Activated CD4-positive, alpha-beta memory T cell treated with anti-CD3 and anti-CD28 coated beads for 36 hours (primary cell): ENCODE measurements at regions not wholly inside any gene's neighbourhood (a gene's known extent, or its start where the extent isn't known, plus 50 kb on each side); places are given as distances from the start of the nearest gene placed in this dataset.
"Not testable (repeated sequence)": the region's sequence is repeated elsewhere in the genome, so short reads cannot be mapped to it uniquely, and the experiment has no call there.

Source experiments
- CTCF ChIA-PET: fragments of 350-600 bp; sonication (Branson Sonifier 250); formaldehyde crosslinking; loops from one replicate; lab custom pipeline; 2021; ENCODE audit warnings: antibody characterized with exemption, inconsistent platforms; lab: Charles Lee
- POLR2A ChIA-PET: fragments of 350-600 bp; sonication (Branson Sonifier 250); formaldehyde crosslinking; loops from one replicate; lab custom pipeline; 2021; ENCODE audit warnings: antibody characterized with exemption; lab: Charles Lee
- DNase-seq: peaks from one replicate; pipeline ENCODE4 v3.0.0-alpha.2; 2020
- H3K27ac Mint-ChIP-seq: one replicate; pipeline ENCODE4 v1.8.0; 2021; ENCODE audit warnings: mixed read lengths
- H3K27me3 Mint-ChIP-seq: one replicate; pipeline ENCODE4 v1.8.0; 2021; ENCODE audit warnings: mixed read lengths
- H3K36me3 Mint-ChIP-seq: one replicate; pipeline ENCODE4 v1.8.0; 2021; ENCODE audit warnings: mixed read lengths
- H3K4me1 Mint-ChIP-seq: one replicate; pipeline ENCODE4 v1.8.0; 2021; ENCODE audit warnings: low read depth, mixed read lengths
- H3K4me3 Mint-ChIP-seq: one replicate; pipeline ENCODE4 v1.8.0; 2021; ENCODE audit warnings: mild to moderate bottlenecking, mixed read lengths
- H3K9me3 Mint-ChIP-seq: one replicate; pipeline ENCODE4 v1.8.0; 2021; ENCODE audit warnings: mixed read lengths
- intact Hi-C: fragments of 100-400 bp; cut with micrococcal nuclease; formaldehyde crosslinking; loops from one replicate; pipeline ENCODE4 v1.15.1; 2023

GRCh38 chr4:97140545-97140944, 1002.7 kb downstream of the STPG2 start:
- intact Hi-C loops, result no loop called here

GRCh38 chr4:97141332-97141731, 1001.9 kb downstream of the STPG2 start:
- DNase-seq, intact Hi-C loops, CTCF ChIA-PET, H3K36me3 Mint-ChIP-seq, H3K27ac Mint-ChIP-seq, H3K4me3 Mint-ChIP-seq, H3K4me1 Mint-ChIP-seq, H3K27me3 Mint-ChIP-seq, POLR2A ChIA-PET: not testable (repeated sequence)
- peaks cover 12% of the 10 kb centered on the region for H3K9me3 Mint-ChIP-seq

More at GRCh38 chr4:97140545-97140944, 1002.7 kb downstream of the STPG2 start:
- CTCF ChIA-PET, result no interaction called here
- Mint-ChIP-seq H3K9me3 (peaks cover 12% of the 10 kb centered on the region), H3K4me3 (no peak overlapping the region), H3K4me1 (no peaks in the 10 kb centered on the region), H3K27me3 (no peaks in the 10 kb centered on the region), H3K36me3 (no peaks in the 10 kb centered on the region), H3K27ac (no peak overlapping the region)
- no peak for DNase-seq
- POLR2A ChIA-PET, result no interaction called here

- H3K27me3 Mint-ChIP-seq, result no peaks in the 10 kb centered on the region
- no peaks in the 10 kb centered on the region for H3K36me3 Mint-ChIP-seq
- ChIA-PET CTCF (no interaction called here), POLR2A (no interaction called here)
- intact Hi-C loops, result no loop called here
- H3K27ac Mint-ChIP-seq, result no peak overlapping the region
- H3K9me3 Mint-ChIP-seq, result peaks cover 12% of the 10 kb centered on the region
- no peak for DNase-seq
- no peak overlapping the region for H3K4me3 Mint-ChIP-seq
- H3K4me1 Mint-ChIP-seq, result no peaks in the 10 kb centered on the region
These were observed 1000.9 kb downstream of the STPG2 start for GRCh38 chr4:97142410-97142809.

- no peak for DNase-seq
- H3K4me1 Mint-ChIP-seq, result no peaks in the 10 kb centered on the region
- ChIA-PET POLR2A (no interaction called here), CTCF (no interaction called here)
- H3K9me3 Mint-ChIP-seq, result peaks cover 12% of the 10 kb centered on the region
- no peak overlapping the region for H3K27ac Mint-ChIP-seq
- H3K4me3 Mint-ChIP-seq, result no peak overlapping the region
- intact Hi-C loops, result no loop called here
- H3K27me3 Mint-ChIP-seq, result no peaks in the 10 kb centered on the region
- no peaks in the 10 kb centered on the region for H3K36me3 Mint-ChIP-seq
These were observed 1000.4 kb downstream of the STPG2 start for GRCh38 chr4:97142893-97143292.

DNA sequence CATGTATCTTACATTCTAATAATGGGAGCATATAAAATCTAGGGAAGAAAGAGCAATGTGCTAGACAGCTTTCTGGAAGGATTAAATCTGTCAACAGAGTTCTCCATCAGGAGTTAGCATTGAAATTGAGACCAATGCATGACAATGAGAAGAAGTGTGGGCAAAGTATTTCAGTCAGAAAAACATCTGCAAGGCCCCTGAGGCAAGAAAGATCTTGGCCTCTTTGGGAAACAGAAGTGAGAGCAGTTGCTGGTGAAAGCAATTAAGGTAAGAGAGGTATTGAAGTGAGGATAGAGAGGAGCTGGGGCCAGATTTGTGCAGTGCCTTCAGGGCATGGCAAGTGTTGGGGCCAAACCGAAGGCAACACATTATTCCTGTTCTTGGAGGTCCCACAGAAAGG, 999.1 kb downstream of the STPG2 start:
- no peaks in the 10 kb centered on the region for H3K27me3 Mint-ChIP-seq
- H3K9me3 Mint-ChIP-seq, result peaks cover 4% of the 10 kb centered on the region
- no peaks in the 10 kb centered on the region for H3K36me3 Mint-ChIP-seq
- H3K4me1 Mint-ChIP-seq, result no peaks in the 10 kb centered on the region
- no peak overlapping the region for H3K27ac Mint-ChIP-seq
- intact Hi-C loops, result no loop called here
- CTCF ChIA-PET, result no interaction called here
- POLR2A ChIA-PET, result no interaction called here
- DNase-seq, result no peak
- H3K4me3 Mint-ChIP-seq, result no peak overlapping the region

DNA sequence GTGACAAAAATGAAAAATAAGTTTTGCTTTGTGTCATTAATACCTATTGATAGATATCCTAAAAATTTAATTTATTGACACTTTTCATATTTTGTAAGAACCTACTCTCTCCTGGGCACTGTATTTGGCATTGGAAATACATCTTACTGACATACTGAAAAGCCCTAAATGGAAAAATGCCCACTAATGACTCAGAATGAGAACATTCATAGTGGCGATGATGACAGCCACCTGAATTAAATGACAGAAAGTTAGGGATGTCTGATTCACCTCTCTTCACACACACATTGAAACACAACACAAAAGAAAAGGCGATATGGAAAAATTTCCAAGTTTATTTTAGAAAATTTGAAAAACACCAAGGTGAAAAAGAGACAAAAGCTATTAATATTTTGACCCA, 992.3 kb downstream of the STPG2 start:
- ChIA-PET CTCF (no interaction called here), POLR2A (no interaction called here)
- Mint-ChIP-seq H3K27me3 (no peaks in the 10 kb centered on the region), H3K4me3 (no peak overlapping the region), H3K9me3 (no peaks in the 10 kb centered on the region), H3K36me3 (no peaks in the 10 kb centered on the region), H3K27ac (no peak overlapping the region), H3K4me1 (no peaks in the 10 kb centered on the region)
- DNase-seq, result no peak
- intact Hi-C loops, result loop anchor here (10.0 kb wide), 1 partner anchor 1986 kb away; no protein-coding TSS in a partner anchor

DNA sequence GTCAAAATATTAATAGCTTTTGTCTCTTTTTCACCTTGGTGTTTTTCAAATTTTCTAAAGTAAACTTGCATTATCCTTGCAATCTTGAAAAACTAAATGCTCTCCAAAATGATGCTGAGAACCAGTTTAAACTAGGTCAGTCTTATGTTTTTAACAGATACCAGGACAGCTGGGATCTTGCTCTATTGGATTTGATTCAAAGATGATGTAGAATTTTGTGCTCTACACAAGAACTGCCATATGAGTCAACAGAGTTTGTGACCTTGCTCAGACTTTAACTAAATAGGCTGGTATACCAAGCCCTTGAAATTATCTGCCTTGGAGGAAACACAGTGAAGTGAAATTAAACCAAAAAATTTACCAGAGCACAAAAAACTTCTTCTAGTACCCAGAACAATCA, 991.1 kb downstream of the STPG2 start:
- POLR2A ChIA-PET, result no interaction called here
- H3K9me3 Mint-ChIP-seq, result no peaks in the 10 kb centered on the region
- intact Hi-C loops, result loop anchor here (10.0 kb wide), 1 partner anchor 1987 kb away; no protein-coding TSS in a partner anchor

DNA sequence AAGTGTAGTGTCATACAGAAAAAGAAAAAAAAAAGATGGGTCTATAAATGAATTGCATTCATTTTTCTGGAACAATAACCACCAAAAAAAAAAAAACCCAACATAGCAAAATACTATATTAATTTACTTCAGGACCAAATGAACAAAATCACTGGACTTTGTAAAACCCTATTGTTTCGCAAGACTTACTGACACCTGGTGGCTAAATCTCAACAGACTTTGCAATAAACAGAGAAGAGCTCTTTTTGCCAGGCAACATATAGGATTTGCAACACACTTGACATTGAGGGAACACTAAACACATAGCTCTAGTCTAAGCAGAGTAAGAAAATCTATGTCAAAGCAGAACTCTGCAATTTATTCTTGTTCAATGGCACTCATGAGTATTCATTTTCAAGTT, 990.2 kb downstream of the STPG2 start:
- intact Hi-C loops, result loop anchor here (10.0 kb wide), 1 partner anchor 1988 kb away; no protein-coding TSS in a partner anchor
- Mint-ChIP-seq H3K9me3 (no peaks in the 10 kb centered on the region), H3K27ac (no peak overlapping the region), H3K4me3 (no peak overlapping the region), H3K27me3 (no peaks in the 10 kb centered on the region), H3K36me3 (no peaks in the 10 kb centered on the region), H3K4me1 (no peaks in the 10 kb centered on the region)
- DNase-seq, result no peak
- CTCF ChIA-PET, result no interaction called here
- POLR2A ChIA-PET, result no interaction called here

More for the DNA sequence above, 991.1 kb downstream of the STPG2 start:
- H3K27me3 Mint-ChIP-seq, result no peaks in the 10 kb centered on the region
- no peaks in the 10 kb centered on the region for H3K4me1 Mint-ChIP-seq
- CTCF ChIA-PET, result no interaction called here
- H3K36me3 Mint-ChIP-seq, result no peaks in the 10 kb centered on the region
- no peak overlapping the region for H3K27ac Mint-ChIP-seq
- no peak overlapping the region for H3K4me3 Mint-ChIP-seq
- DNase-seq, result no peak

DNA sequence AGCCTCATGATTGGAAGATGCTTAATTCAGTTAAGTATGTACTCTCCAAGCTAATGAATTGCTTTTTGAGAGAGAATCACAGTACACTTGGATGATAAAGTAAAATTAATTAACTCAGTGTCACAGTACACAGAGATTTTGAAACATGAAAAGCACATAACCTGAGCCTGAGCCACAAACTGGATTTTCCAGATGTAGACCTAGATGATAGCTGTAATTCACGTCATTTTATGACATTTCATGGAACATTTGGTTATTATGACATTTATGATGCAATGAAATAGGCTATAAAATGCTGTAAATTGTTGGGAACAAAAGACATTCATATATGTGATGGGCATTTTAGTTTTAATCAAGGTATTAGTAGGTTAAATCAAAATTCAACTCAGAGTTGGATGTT, 983.7 kb downstream of the STPG2 start:
- no peak for DNase-seq
- Mint-ChIP-seq H3K36me3 (no peaks in the 10 kb centered on the region), H3K4me3 (no peak overlapping the region), H3K9me3 (peaks cover 3% of the 10 kb centered on the region), H3K27ac (no peak overlapping the region), H3K4me1 (no peaks in the 10 kb centered on the region), H3K27me3 (no peaks in the 10 kb centered on the region)
- CTCF ChIA-PET, result no interaction called here
- intact Hi-C loops, result loop anchor here (10.0 kb wide), 1 partner anchor 1995 kb away; no protein-coding TSS in a partner anchor
- POLR2A ChIA-PET, result no interaction called here

DNA sequence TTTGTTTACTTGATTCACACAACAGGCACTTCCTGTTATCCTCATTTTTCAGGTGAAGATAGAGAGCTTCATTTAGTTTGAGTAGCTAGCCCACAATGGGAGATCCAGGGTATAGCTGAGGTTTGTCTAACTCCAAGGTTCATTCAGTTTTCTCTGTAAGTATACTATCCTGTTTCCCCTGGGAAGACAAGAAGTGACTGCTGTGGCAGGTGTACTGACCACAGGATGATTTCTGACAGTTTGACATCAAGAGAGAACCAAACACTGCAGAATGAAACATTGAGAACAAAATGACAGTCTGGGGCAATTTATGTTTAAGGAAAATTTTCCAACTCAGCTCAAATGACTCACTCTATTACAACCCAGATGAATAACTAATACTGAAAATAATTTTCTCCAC, 958.0 kb downstream of the STPG2 start:
- intact Hi-C loops, result no loop called here
- no peak overlapping the region for H3K4me3 Mint-ChIP-seq
- H3K9me3 Mint-ChIP-seq, result peaks cover 15% of the 10 kb centered on the region
- CTCF ChIA-PET, result no interaction called here
- no peaks in the 10 kb centered on the region for H3K4me1 Mint-ChIP-seq
- no peaks in the 10 kb centered on the region for H3K36me3 Mint-ChIP-seq
- POLR2A ChIA-PET, result no interaction called here
- H3K27me3 Mint-ChIP-seq, result no peaks in the 10 kb centered on the region
- no peak for DNase-seq
- no peak overlapping the region for H3K27ac Mint-ChIP-seq

GRCh38 chr4:97197106-97197505, 946.2 kb downstream of the STPG2 start:
- POLR2A ChIA-PET, result no interaction called here
- Mint-ChIP-seq H3K9me3 (no peaks in the 10 kb centered on the region), H3K27ac (no peak overlapping the region), H3K36me3 (no peaks in the 10 kb centered on the region), H3K27me3 (no peaks in the 10 kb centered on the region), H3K4me1 (no peaks in the 10 kb centered on the region), H3K4me3 (no peak overlapping the region)
- no peak for DNase-seq
- intact Hi-C loops, result no loop called here
- CTCF ChIA-PET, result no interaction called here

GRCh38 chr4:97208749-97209148, 934.5 kb downstream of the STPG2 start:
- ChIA-PET CTCF (no interaction called here), POLR2A (no interaction called here)
- intact Hi-C loops, result no loop called here
- no peak for DNase-seq
- Mint-ChIP-seq H3K4me1 (no peaks in the 10 kb centered on the region), H3K27me3 (no peaks in the 10 kb centered on the region), H3K4me3 (no peak overlapping the region), H3K27ac (no peak overlapping the region), H3K9me3 (no peaks in the 10 kb centered on the region), H3K36me3 (no peaks in the 10 kb centered on the region)

DNA sequence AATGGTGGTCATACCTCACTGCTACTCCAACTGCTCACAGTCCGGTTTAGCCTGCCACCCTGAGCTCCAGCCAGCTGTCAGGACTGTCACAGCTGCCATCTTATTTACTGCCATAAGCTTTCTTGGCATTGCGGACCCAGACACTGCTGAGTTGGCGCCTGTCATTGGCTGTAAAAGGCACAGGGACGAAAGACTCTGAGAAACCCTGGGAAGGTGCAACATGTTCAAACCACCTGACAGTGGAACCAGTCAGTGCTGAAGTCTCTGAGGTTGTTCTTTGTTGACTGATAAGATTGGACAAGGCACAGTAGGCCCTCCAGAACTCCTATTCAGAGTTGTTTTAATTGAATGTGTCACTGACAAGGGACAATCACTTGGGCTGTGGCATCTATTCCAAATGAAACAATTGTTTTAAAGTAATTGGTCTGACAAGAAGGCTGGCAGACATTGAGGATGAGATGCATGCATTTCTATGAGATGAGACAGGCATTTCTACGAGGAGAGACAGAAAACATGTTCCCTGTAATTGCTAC, 927.8 kb downstream of the STPG2 start:
- intact Hi-C loops, result no loop called here
- Mint-ChIP-seq H3K36me3 (no peaks in the 10 kb centered on the region), H3K4me1 (no peaks in the 10 kb centered on the region), H3K9me3 (no peaks in the 10 kb centered on the region), H3K4me3 (no peak overlapping the region), H3K27ac (no peak overlapping the region), H3K27me3 (no peaks in the 10 kb centered on the region)
- no peak for DNase-seq
- ChIA-PET POLR2A (no interaction called here), CTCF (no interaction called here)
